Right lobe of liver (tissue), 4 donors: ENCODE measurements at regions not wholly inside any gene's neighbourhood (a gene's known extent, or its start where the extent isn't known, plus 50 kb on each side); places are given as distances from the start of the nearest gene placed in this dataset.

Experiments used
- CTCF ChIP-seq, 4 donors: fragments of 200-600 bp in 3 of 4; fragments of 450-650 bp in 1 of 4; IDR thresholded peaks; one replicate each; pipeline versions ENCODE4 v1.5.1 to v1.8.0; 2016 to 2022; ENCODE audit warnings: antibody characterized with exemption in 4 of 4, mild to moderate bottlenecking in 2 of 4
- POLR2A ChIP-seq: fragments of 450-650 bp; IDR thresholded peaks from one replicate; pipeline ENCODE4 v1.6.1; 2017; ENCODE audit warnings: antibody characterized with exemption, mild to moderate bottlenecking
- donor health status: DM: no; HTN: no; CAD: no.
- donor health status: DM: no; HTN: no; CAD: no.
- donor health status: DM: no; HTN: yes; CAD: no.

GRCh38 chr1:69455718-69456117, 112.0 kb upstream of the LRRC7 start:
- TF ChIP-seq CTCF (IDR thresholded peaks at IDR 0.05) (no peak), POLR2A (no peak)
